Upper lobe of right lung (tissue), 1 donor: ENCODE measurements at regions not wholly inside any gene's neighbourhood (a gene's known extent, or its start where the extent isn't known, plus 50 kb on each side); places are given as distances from the start of the nearest gene placed in this dataset.

Experiments used
- ATAC-seq: fragments of 200-7000 bp; cut with Tn5 transposase; one replicate; pipeline ENCODE4 v1.9.1; 2020; ENCODE audit warnings: mild to moderate bottlenecking, moderate library complexity
- DNase-seq: peaks from one replicate; pipeline ENCODE4 v3.0.0-alpha.2; 2020
- H3K27ac ChIP-seq: fragments of 200-600 bp; one replicate; pipeline ENCODE4 v1.8.0; 2022
- H3K27me3 ChIP-seq: fragments of 200-600 bp; one replicate; pipeline ENCODE4 v1.8.0; 2022; ENCODE audit warnings: mild to moderate bottlenecking
- H3K36me3 ChIP-seq: fragments of 200-600 bp; one replicate; pipeline ENCODE4 v1.8.0; 2022
- H3K4me1 ChIP-seq: fragments of 200-600 bp; one replicate; pipeline ENCODE4 v1.8.0; 2022
- H3K4me3 ChIP-seq: fragments of 200-600 bp; one replicate; pipeline ENCODE4 v1.8.0; 2022; ENCODE audit warnings: mild to moderate bottlenecking
- H3K9me3 ChIP-seq: fragments of 200-600 bp; one replicate; pipeline ENCODE4 v1.8.0; 2022
- CTCF ChIP-seq: fragments of 200-600 bp; IDR thresholded peaks from one replicate; pipeline ENCODE4 v1.8.0; 2022; ENCODE audit warnings: antibody characterized with exemption
- intact Hi-C: fragments of 100-400 bp; cut with DNase I; formaldehyde crosslinking; loops from one replicate; pipeline ENCODE4 v1.11.0; 2022
- donor health status: DM: no; HTN: yes; CAD: no; lungs with severe emphysema.

GRCh38 chrX:9327086-9327746 is 137.6 kb upstream of the TBL1X start:
- no peaks in the 10 kb centered on the region for H3K36me3 ChIP-seq
- H3K27ac ChIP-seq = no peak overlapping the region
- DNase-seq (no peak), ATAC-seq (no peak)
- H3K4me3 ChIP-seq = no peak overlapping the region
- intact Hi-C loops = no loop called here
- H3K4me1 ChIP-seq = no peaks in the 10 kb centered on the region
- TF ChIP-seq CTCF = no peak
- H3K9me3 ChIP-seq = no peaks in the 10 kb centered on the region
- no peaks in the 10 kb centered on the region for H3K27me3 ChIP-seq

- no peak for TF ChIP-seq CTCF
- no peaks in the 10 kb centered on the region for H3K36me3 ChIP-seq
- no peak overlapping the region for H3K27ac ChIP-seq
- H3K27me3 ChIP-seq = no peaks in the 10 kb centered on the region
- no peaks in the 10 kb centered on the region for H3K4me1 ChIP-seq
- DNase-seq = no peak
- intact Hi-C loops = no loop called here
- H3K4me3 ChIP-seq = no peak overlapping the region
- ATAC-seq = no peak
- no peaks in the 10 kb centered on the region for H3K9me3 ChIP-seq
Measured at GRCh38 chrX:9327747-9328145, 137.1 kb upstream of the TBL1X start.

- H3K9me3 ChIP-seq = no peaks in the 10 kb centered on the region
- ATAC-seq (no peak), DNase-seq (no peak)
- intact Hi-C loops = no loop called here
- no peak for TF ChIP-seq CTCF
- no peaks in the 10 kb centered on the region for H3K36me3 ChIP-seq
- no peak overlapping the region for H3K27ac ChIP-seq
- H3K4me1 ChIP-seq = no peaks in the 10 kb centered on the region
- no peaks in the 10 kb centered on the region for H3K27me3 ChIP-seq
- no peak overlapping the region for H3K4me3 ChIP-seq
Measured at GRCh38 chrX:9329056-9329455, 135.8 kb upstream of the TBL1X start.

GRCh38 chrX:9330249-9330982 is 134.4 kb upstream of the TBL1X start:
- Histone ChIP-seq H3K36me3 (no peaks in the 10 kb centered on the region), H3K27me3 (no peaks in the 10 kb centered on the region), H3K4me1 (no peaks in the 10 kb centered on the region), H3K9me3 (no peaks in the 10 kb centered on the region), H3K27ac (no peak overlapping the region), H3K4me3 (no peak overlapping the region)
- TF ChIP-seq CTCF = no peak
- DNase-seq = no peak
- intact Hi-C loops = no loop called here
- ATAC-seq = no peak

GRCh38 chrX:9333873-9334560 is 130.8 kb upstream of the TBL1X start:
- intact Hi-C loops = no loop called here
- Histone ChIP-seq H3K27ac (no peak overlapping the region), H3K9me3 (no peaks in the 10 kb centered on the region), H3K27me3 (no peaks in the 10 kb centered on the region), H3K4me3 (no peak overlapping the region), H3K4me1 (no peaks in the 10 kb centered on the region), H3K36me3 (no peaks in the 10 kb centered on the region)
- TF ChIP-seq CTCF = no peak
- ATAC-seq (no peak), DNase-seq (no peak)
